ENCODE measurements at regions not wholly inside any gene's neighbourhood (a gene's known extent, or its start where the extent isn't known, plus 50 kb on each side); places are given as distances from the start of the nearest gene placed in this dataset.

- TF ChIP-seq, protein P1, sequence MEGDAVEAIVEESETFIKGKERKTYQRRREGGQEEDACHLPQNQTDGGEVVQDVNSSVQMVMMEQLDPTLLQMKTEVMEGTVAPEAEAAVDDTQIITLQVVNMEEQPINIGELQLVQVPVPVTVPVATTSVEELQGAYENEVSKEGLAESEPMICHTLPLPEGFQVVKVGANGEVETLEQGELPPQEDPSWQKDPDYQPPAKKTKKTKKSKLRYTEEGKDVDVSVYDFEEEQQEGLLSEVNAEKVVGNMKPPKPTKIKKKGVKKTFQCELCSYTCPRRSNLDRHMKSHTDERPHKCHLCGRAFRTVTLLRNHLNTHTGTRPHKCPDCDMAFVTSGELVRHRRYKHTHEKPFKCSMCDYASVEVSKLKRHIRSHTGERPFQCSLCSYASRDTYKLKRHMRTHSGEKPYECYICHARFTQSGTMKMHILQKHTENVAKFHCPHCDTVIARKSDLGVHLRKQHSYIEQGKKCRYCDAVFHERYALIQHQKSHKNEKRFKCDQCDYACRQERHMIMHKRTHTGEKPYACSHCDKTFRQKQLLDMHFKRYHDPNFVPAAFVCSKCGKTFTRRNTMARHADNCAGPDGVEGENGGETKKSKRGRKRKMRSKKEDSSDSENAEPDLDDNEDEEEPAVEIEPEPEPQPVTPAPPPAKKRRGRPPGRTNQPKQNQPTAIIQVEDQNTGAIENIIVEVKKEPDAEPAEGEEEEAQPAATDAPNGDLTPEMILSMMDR (IDR thresholded peaks at IDR 0.05): no peak
- TF ChIP-seq POLR2AphosphoS5 (IDR thresholded peaks at IDR 0.05) (no peak), POLR2A (IDR thresholded peaks at IDR 0.05) (no peak), EP300 (IDR thresholded peaks at IDR 0.05) (no peak)
Observed at GRCh38 chr1:244762629-244763028, 72.8 kb upstream of the COX20 start.

Data from upper lobe of left lung (tissue), 4 donors.